GM12874 (cell line): ENCODE measurements at regions not wholly inside any gene's neighbourhood (a gene's known extent, or its start where the extent isn't known, plus 50 kb on each side); places are given as distances from the start of the nearest gene placed in this dataset.

Source experiments
- TF ChIP-seq, protein P1 (sequence below): IDR thresholded peaks from 2 replicates; pipeline ENCODE4 v1.5.1; 2011; ENCODE audit warnings: low read depth, mild to moderate bottlenecking, control low read depth, low read length, moderate library complexity; ENCODE audit not compliant: insufficient read depth

DNA sequence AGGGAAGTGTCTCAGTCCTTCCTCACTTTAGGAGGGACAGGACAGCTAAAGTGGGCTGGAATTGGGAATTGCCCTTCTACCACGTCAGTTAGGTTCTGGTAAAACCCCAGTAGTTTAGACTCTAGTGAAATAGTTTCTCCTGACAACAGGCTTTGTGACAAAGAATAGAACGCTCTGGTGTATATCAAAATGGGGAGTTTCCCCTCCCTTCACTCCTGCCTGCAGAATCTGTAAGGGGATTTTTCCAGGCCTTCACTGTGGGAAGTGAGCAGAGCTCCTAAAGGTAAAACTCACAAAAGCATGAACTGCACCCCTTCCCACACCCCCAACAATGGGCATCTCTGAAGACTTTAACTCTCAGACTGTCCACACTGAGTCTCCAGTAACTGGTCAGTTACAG, 460.9 kb upstream of the LRRC4C start:
- TF ChIP-seq, protein P1, sequence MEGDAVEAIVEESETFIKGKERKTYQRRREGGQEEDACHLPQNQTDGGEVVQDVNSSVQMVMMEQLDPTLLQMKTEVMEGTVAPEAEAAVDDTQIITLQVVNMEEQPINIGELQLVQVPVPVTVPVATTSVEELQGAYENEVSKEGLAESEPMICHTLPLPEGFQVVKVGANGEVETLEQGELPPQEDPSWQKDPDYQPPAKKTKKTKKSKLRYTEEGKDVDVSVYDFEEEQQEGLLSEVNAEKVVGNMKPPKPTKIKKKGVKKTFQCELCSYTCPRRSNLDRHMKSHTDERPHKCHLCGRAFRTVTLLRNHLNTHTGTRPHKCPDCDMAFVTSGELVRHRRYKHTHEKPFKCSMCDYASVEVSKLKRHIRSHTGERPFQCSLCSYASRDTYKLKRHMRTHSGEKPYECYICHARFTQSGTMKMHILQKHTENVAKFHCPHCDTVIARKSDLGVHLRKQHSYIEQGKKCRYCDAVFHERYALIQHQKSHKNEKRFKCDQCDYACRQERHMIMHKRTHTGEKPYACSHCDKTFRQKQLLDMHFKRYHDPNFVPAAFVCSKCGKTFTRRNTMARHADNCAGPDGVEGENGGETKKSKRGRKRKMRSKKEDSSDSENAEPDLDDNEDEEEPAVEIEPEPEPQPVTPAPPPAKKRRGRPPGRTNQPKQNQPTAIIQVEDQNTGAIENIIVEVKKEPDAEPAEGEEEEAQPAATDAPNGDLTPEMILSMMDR, result no peak

GRCh38 chr11:41921746-41922390, 462.4 kb upstream of the LRRC4C start:
- TF ChIP-seq, protein P1, result no peak

DNA sequence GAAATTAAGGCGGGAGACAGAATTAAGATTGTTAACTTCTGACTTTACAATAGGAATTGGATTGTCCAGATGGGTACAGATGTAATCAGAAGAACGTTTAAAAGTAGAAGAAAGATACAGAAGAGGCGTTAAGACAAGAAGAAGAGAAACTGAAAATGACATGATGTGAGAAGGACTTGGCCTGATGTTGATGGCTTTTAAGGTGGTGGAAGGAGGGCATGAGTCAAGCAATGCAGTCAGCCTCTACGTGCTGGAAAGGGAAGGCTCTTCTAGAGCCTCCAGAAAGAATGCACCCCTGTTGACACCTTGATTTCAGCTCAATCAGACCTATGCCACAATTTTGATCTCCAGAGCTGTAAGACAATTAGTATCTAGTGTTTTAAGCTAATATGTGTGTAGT, 466.9 kb upstream of the LRRC4C start:
- TF ChIP-seq, protein P1, result no peak

DNA sequence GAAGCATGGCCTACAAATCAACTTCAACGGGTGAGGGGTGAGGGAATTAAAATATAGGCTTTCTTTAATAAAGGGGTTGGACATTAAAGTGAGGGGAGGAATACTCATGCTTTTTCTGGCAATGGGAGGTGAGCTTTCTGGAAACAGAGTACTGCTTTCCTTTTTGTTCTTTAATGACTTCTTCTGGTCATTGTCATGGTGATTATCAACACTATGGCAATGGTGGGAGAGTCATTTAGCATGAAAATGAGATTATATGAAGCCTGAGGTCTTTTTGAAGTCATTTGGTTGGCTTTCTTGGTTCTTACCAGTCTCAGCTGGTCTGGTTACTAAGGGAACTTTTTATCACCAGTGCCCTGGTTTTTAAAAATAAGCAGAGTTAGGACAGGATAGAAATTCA, 475.8 kb upstream of the LRRC4C start:
- TF ChIP-seq, protein P1, result no peak

DNA sequence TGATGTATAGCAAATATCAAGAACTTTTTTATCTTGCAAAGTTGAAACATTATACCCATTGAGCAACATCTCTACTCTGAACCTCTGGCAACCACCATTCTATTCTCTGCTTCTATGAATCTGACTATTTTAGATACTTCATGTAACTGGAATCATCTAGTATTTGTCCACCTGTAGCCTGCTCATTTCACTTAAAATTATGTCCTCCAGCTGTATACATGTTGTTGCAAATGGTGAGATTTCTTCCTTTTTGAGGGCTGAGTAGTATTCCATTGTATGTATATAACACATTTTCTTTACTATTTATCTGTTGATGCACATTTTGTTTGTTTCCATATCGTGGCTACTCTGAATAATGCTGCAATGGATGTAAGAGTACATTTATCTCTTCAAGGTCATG, 476.3 kb upstream of the LRRC4C start:
- TF ChIP-seq, protein P1, result no peak

- TF ChIP-seq, protein P1, result no peak
Measured at GRCh38 chr11:41943656-41944055, 484.2 kb upstream of the LRRC4C start.

DNA sequence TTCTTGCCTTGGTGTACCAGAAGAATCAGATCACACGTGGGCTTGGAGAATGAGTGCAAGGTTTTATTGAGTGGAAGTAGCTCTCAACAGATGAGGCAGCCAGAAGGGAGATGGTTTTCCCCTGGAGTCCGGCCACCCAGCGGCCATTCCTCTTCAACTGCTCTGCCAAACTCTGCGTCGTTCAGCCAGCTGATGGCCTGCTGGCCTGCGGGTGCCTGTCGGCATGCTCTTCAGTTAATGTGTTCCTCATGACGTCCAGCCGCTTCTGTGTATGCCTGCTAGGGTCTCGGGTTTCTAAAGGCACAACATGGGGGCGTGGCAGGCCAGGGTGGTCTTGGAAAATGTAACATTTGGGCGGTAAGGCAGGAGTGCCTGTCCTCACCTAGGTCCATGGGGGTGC, 487.9 kb upstream of the LRRC4C start:
- TF ChIP-seq, protein P1, result no peak
